NCI-H1092 (cell line): ENCODE measurements at regions not wholly inside any gene's neighbourhood (a gene's known extent, or its start where the extent isn't known, plus 50 kb on each side); places are given as distances from the start of the nearest gene placed in this dataset.

ENCODE experiments used
- DNase-seq: peaks from one replicate; lab custom pipeline; 2025; lab: John Stamatoyannopoulos, UW

DNA sequence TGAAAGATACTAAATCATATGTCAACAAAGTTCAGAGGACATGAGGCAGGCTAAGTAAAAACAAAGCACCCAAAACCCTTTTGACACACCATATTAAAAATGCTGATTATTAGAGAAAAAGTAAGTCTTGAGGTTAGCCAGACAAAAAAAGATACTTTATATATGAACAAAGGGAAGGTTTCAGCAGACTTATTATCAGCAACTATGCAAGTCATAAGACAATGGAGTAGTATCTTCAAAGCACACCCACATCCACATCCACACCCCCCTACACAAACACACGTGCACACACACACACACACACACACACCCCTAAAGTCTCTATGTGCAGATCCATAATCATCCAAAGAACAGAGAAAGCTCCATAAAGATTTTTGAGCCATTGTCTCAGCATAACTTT lies 1373.9 kb upstream of the CELF2 start:
- no peak for DNase-seq

DNA sequence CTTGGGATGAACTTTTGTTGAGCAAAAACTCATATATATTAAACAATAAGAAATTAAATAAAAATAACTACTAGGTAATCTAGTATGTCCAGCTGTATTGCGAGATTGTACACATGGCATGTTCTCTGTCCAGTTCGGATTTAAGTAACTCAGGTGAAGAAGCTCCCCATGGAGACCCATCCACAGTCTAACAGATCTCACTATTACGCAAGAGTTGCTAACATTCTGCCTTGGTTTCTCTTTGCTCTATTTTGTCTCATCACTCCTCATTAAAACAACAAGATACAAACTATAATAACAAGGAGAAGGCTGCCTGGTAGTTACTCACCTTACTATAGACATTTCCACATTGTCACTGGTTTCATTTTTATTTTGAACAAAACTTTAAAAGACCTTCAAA lies 1372.3 kb upstream of the CELF2 start:
- no peak for DNase-seq

DNA sequence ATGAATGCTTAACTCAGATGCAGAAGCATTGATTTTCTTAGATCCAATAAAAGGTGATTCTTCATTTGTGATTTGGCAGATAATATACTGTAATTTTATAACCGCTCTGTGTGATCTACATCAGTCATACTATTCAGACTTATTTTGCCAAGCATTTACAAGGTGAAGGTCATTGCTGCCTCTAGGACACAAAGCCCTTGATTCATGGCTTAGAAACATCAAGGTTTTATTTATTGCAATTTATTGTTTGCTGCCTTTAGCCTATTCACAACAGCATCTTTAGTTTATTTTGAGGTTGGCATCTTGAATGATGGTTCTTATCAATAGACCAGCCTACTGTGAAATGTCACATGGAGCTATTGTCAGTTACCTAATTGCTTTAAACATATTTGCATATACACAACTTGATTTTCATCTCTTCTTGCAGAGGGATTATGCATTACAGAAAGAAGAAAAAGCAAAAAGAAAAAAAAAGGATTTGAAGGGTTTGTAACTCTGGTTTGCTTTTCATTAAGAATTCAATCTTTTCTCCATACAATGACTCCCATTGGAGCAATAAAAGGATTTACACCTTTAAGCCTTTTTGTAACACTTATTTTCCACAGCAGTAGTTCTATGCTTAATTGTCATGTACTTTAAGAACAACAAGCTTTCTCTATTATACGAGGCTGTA lies 1371.6 kb upstream of the CELF2 start:
- no peak for DNase-seq

DNA sequence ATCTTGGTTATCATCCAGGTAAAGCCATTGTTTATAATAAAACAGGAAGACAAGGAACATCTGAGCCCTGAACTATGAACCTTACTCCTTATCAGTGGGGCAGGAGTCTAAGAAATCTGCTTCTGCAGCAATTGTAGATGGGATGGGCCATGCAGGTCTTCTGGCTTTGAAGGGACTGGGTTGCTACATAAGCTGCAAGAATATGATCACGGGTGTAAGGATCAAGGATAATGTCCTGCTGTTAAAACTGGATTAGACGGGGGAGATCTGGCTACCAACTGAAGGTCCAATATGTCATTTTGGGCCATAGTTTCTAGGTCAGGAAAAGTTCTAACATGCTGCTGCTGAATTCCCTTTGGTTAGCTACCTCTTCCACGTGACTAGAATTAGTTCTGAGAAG lies 1363.4 kb upstream of the CELF2 start:
- DNase-seq: no peak

DNA sequence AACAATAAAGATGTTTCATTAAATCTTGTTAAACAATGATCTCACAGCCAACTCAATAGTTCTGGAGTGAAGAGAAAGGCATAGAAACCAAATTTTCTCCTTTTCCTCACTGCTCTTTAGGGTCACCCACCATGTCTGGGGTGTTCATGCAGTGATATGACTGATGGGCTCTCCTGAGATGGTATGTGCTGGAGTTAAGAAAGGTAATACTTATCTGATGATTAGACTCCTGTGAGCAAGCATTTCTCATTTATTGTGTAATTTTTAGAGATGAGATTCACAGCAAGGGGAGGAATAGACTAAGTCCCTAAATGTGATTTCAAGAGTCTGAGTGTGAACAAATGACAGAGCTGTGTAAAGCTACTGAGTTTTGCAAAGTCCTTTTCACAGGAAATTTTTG lies 1361.3 kb upstream of the CELF2 start:
- DNase-seq: no peak

DNA sequence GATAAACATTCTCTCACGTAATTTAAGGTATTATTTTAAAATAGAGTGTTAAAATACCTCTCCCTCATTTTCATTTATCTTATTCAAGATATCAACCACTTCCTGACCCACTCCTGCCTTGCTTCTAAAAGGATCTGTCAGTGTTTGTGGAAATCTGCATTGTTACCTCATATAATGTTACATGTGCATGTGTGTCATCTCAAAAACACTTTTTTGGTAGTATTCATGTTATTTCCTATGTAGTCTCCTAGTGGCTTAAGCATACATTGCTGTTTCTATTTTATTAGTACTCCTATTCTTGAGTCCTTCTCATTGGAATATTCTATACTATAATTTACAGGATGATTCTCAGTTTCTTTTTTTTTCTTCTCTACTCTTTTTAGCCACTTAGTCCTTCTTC lies 1360.7 kb upstream of the CELF2 start:
- no peak for DNase-seq

DNA sequence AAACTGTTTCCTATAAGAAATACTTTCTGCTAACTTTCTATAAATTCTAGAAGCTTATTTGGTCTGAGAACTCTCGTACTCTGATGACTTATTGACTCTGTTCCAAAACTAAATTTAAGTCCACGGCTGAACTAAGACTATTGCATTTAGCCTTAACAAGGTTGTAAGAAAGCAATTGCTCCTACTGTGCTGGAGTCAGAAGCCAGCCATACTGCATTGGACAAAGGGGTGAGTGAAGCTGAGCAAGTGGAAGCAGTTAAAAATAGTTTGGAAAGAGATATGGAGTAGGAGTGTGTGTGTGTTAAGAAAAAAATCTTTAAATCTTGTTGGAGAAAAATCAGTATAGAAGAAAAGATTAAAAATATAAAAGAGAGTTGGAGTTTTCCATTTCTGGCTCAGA lies 1360.1 kb upstream of the CELF2 start:
- no peak for DNase-seq

DNA sequence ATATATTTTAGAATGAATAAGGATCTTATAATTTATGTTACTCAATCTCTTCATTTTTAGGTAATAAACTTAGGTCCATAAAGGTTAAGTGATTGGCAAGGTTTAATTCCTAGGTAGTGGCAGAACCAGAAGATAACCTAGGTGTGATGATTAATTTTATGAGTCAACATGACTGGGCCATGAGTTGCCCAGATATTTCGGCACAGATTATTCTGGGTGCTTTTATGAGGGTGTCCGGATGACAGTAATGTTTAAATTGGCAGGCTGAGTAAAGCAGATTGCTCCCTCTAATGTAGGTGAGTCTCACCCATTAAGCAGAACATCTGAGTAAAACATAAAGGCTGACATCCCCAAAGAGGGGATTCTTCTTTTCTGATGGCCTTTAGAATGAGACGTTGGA lies 1349.3 kb upstream of the CELF2 start:
- no peak for DNase-seq

DNA sequence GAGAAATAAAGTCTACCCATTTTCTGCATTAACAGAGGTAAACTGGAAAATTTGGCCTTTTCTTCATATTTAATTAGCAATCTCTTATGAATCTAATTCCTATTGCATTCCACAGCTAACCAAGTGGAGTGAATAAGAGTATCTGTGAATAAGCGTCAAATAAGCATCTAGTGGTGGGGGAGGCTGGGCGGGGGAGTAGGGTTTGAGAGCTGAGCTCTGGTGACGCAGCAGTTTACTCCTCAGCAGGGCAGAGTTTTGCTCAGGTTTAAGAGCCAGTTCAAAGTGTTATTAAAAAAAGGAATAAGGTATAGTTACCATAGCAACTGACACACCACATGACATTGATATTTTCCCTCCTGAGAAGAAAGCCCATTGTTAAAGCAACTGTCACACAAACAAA lies 1346.8 kb upstream of the CELF2 start:
- no peak for DNase-seq

DNA sequence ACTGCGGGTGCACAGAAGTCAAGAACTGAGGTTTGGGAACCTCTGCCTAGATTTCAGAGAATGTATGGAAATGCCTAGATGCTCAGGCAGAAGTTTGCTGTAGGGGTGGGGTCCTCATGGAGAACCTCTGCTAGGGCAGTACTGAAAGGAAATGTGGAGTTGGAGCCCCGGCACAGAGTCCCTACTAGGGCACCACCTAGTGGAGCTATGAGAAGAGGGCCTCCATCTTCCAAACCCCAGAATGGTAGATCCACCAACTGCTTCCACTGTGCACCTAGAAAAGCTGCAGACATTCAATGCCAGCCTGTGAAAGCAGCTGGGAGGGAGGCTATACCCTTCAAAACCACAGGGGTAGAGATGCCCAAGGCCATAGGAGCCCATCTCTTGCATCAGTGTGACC lies 1336.0 kb upstream of the CELF2 start:
- DNase-seq: no peak

DNA sequence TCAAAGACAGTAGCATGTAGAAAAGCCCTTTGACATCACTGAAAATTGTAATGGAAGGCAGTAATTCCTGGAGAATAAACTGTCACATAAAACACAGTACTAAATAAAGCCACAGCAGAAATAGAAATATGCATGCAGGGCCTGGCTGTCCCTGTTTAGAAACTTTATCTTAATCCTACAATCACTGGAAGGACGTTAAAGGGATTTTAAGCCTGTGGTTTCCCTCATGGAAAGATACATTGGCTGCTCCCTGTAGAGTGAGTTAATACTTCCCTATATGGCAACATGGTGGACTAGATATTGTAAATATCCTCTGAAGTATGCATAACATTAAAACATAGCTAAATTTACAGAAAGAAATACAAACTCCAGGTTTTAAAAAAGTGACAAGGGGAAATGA lies 1334.9 kb upstream of the CELF2 start:
- no peak for DNase-seq

DNA sequence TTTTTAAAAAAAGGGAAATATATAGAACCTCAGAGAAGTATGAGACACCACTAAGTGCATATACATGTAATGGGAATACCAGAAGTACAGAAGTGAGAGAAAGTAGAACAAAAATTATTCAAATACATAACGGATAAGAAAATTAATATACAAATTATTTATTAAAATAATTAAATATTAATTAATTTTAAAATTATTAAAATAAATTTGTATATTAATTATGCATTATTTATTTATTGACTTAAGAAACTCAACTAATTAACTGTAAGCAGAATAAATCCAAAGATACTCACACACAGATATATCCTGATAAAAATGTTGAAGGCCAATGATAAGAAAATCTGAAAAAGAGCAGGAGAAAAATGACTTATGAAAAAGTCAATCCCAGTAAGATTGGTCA lies 1333.5 kb upstream of the CELF2 start:
- DNase-seq: no peak

DNA sequence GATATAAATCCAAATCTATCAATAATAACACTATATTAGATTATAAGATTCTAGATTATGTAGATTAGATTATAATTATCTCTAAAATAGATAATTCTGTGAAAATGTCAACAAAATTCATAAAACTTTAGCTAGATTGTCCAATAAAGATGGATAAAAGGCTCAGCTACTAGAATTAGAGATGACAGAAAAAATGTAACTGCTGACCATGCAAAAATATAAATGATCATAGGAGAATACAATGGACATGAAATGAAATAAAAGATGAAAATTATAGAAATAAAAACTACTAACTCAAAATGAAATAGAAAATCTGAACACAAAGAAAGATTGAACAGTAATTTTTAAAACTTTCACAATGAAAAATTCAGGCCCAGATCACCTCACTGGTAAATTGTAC lies 1332.1 kb upstream of the CELF2 start:
- DNase-seq: no peak

DNA sequence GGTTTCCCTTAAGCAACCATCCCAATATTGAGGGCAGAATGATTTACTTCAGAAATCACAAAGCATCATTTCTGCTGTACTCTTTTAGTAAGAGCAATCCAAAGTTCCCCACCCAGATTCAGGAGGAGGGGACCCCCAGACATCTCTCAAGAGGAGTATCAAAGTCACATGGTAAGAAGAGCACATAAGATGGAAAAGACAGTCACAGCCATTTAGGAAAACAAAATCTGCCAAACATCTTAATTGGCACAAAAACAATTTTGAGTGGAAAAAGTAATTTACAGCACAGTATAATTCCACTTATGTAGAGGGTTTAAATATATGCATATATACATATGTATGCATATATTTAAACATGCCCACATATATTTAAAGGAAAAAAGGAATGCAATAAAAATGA lies 1329.0 kb upstream of the CELF2 start:
- no peak for DNase-seq

DNA sequence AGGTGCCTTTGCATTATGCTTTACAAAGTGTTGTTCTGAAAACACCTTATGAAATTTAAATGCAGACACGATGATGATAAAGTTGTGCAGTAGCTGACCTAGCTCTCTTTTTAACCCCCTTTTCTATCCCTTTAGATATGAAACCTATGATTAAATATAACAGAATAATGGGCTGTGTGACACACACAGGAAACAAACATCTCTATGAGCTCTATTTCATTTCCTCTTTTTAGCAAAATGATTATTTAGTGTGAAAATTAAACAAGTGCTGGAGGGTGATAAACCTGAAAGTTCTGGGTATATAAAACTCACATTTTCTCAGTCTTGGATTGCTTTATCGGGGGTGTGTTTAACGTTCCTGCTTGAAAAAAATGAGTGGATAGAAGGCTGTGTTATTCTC lies 1310.5 kb upstream of the CELF2 start:
- DNase-seq: no peak

DNA sequence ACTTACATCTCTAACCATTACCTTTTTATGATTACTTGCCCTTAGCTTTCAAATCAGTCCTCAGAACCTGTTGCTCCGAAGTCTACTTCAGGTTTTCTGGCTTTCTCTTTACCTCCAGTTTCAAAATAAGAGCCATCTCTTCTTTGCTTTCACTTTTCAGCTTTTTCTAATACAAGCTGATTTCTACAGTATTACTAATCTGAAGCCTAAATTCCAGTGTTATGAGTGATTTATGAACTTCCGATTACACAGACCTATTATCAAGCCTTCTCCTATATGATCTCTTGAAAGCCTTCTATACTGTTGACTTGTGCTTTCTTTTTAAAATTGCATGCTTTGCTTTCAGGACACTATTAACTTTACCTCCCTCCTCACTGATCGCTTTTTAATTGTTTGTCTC lies 1307.8 kb upstream of the CELF2 start:
- no peak for DNase-seq

DNA sequence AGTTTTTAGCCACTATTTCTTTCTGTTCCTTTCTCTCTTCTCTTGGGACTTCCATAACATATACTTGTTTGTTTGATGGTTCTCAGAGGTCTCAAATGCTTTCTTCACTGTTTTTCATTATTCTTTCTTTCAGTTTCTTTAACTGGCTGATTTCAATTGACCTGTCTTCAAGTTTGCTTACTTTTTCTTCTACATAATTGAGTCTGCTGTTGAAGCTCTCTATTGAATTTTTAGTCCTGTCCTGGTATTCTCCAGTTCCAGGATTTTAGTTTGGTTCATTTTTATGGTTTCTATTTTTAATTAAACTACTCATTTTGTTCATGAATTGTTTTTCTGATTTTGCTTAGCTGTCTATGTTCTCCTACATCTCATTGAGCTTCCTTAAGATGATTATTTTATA lies 1305.3 kb upstream of the CELF2 start:
- no peak for DNase-seq

DNA sequence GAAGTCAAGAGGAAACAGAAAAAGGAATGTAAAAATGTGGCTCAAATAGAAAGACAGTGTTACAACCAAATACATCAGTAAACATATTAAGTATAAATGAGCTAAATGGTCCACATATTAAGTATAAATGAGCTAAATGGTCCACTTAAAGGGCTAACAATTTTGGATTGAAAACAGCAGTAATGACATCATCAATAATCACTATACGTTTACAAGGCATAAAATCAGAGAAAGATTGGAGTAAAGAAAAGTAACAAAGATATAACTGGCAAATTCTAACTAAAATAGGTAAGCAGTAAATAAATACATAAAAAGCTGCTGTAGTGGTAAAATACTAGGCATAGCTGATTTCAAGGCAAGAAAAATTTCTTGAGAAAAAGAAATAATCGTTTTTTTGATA lies 1298.4 kb upstream of the CELF2 start:
- no peak for DNase-seq

DNA sequence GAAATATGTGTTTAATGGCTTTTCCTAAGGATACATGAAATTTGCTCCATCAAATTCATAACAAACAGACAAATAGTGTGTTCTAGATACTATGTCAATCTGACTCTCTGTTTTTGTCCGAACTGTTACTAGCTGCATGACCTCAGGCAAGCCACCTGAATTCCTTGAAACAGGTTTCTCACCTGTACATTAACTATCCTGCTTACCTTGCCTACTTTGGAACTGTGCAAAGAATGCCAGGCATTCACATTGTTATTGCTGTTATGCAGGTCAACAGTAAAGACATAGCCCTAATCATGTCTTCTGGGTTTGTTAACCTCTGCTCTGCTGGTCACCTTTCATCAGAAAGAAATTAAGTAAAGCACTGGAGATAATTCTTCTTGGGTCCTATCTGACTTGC lies 1283.9 kb upstream of the CELF2 start:
- no peak for DNase-seq

DNA sequence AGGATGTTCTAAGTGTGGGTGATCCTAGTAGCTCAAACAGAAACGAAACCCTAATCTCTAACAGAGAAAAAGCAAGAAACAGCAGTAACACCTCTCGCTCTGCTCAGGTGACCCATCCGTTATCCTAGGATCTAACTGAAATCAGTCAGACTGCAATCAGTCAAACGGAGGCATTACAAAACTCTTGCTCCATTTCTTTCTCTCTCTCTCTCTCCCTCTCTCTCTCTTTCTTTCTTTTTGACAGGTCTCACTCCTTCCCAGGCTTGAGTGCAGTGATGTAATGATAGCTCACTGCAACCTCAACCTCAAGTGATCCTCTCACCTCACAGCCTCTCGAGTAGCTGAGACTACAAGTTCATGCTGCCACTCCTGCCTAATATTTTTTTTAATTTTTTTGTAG lies 1283.5 kb upstream of the CELF2 start:
- DNase-seq: no peak

DNA sequence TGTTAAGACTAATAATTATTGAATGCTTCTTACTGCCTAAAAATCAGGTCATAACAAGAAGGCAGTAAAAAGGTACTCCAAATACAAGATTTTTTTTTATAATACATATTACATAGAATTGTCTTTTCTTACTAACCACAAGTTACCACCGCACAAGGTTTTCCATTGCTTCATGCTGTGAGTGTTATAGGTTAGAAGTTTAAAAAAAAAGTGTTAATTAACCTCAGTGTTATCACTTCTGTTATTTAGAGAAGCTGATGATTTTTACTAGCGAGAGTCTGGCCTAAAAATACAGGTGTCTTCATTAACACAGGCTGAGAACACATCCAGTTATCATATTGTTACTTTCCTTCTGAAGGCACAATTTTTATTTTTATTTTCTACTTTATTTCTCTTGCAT lies 1281.9 kb upstream of the CELF2 start:
- no peak for DNase-seq

DNA sequence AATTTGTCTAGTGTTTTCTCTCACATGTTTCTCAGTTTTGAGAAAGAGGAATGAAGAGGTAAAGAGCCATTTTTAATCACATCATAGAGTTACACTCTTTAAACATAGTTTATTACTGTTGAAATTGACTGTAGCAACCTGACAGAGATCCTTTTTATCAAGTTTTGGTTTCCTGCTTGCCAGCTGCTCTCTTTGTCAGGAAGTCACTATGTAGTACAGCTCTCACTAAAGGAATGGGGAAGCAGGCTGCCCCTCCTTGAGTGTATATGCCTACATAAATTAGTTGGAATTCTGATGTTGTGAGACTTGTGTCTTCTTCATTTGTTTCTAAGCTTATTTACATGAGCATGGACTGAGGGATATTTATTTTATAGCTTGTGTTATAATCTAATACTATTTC lies 1274.0 kb upstream of the CELF2 start:
- DNase-seq: no peak

DNA sequence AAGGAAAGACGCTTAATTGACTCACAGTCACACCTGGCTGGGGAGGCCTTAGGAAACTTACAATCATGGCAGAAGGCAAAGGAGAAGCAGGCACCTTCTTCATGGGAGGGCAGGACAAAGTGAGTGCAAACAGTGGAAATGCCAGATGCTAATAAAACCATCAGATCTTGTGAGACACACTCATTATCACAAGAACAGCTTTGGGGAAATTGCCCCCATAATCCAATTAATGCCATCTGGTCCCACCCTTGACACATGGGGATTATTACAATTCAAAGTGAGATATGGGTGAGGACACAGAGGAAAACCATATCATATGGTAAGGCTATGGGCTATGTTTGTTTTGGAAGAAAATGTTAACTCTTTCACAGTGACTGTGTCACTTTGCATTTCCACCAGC lies 1272.5 kb upstream of the CELF2 start:
- no peak for DNase-seq

DNA sequence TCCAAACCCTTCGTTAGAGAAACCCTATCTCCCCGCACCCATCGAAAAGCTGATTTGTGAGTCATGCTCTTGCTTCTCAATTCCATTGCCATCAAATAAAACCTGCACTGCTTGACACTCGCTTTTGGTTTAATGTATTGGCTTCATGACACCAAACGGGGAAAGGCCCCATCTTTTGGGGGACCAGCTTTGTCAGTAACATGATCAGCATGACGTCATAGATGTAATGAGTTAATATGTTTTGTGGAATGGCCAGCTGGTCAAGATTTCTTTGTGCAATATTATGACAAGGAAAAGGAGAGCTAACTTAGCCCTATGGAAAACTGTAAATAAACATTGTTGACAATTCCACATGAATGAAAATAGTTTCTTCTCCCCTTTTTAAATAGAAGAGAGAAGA lies 1260.5 kb upstream of the CELF2 start:
- DNase-seq: no peak

DNA sequence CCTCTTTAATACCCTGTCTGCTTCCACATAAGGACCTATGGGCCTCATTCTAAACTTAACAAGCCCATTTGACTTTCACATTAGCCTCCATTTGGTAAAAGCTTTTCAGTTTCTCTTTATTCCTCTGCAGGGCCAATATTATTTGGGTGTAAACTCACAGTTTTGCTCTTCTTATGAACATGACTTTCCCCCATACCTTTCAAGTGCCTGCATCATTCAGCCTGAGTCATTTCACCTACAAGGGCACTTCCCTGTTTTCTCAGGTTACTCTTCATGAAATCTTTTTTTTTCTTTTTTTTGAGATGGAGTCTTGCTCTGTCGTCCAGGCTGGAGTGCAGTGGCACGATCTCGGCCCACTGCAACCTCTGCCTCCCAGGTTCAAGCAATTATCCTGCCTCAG lies 1258.1 kb upstream of the CELF2 start:
- DNase-seq: no peak
